Small intestine (tissue), 7 donors: ENCODE measurements at regions not wholly inside any gene's neighbourhood (a gene's known extent, or its start where the extent isn't known, plus 50 kb on each side); places are given as distances from the start of the nearest gene placed in this dataset.

Source experiments
- DNase-seq, 2 donors: peaks; one replicate each; pipeline versions ENCODE4 v3.0.0 to v3.0.0-alpha.2; 2013
- FAIRE-seq: peaks from 2 replicates; lab custom pipeline; 2012; peaks lifted over from hg19 to GRCh38; lab: Jason Lieb, UNC
- H3K27ac ChIP-seq, 3 donors: one replicate each; pipeline ENCODE4 v1.5.1; 2013; ENCODE audit warnings: low read length in 2 of 3, mild to moderate bottlenecking in 2 of 3, control low read depth in 1 of 3, inconsistent platforms in 1 of 3, low read depth in 1 of 3, moderate library complexity in 1 of 3
- H3K27me3 ChIP-seq, 3 donors: one replicate each; pipeline ENCODE4 v1.6.1; 2013; ENCODE audit warnings: low read length in 3 of 3, inconsistent platforms in 1 of 3; ENCODE audit not compliant: control insufficient read depth in 3 of 3, insufficient read depth in 3 of 3
- H3K36me3 ChIP-seq, 3 donors: one replicate each; pipeline ENCODE4 v1.6.1; 2013; ENCODE audit warnings: low read length in 3 of 3, inconsistent platforms in 1 of 3, low read depth in 1 of 3, mild to moderate bottlenecking in 1 of 3, moderate library complexity in 1 of 3; ENCODE audit not compliant: control insufficient read depth in 3 of 3, insufficient read depth in 2 of 3
- H3K4me1 ChIP-seq, 3 donors: one replicate each; pipeline ENCODE4 v1.6.1; 2013; ENCODE audit warnings: low read length in 2 of 3, inconsistent platforms in 1 of 3, low read depth in 1 of 3, mild to moderate bottlenecking in 1 of 3, moderate library complexity in 1 of 3; ENCODE audit not compliant: control insufficient read depth in 3 of 3, insufficient read depth in 2 of 3
- H3K4me3 ChIP-seq, 3 donors: one replicate each; pipeline ENCODE4 v1.5.1; 2013; ENCODE audit warnings: low read length in 3 of 3, control low read depth in 1 of 3, inconsistent platforms in 1 of 3, low read depth in 1 of 3, mild to moderate bottlenecking in 1 of 3, moderate library complexity in 1 of 3
- H3K9me3 ChIP-seq, 2 donors: one replicate each; pipeline ENCODE4 v1.6.1; 2013; ENCODE audit warnings: low read depth in 1 of 2, low read length in 1 of 2; ENCODE audit not compliant: control insufficient read depth in 2 of 2, insufficient read depth in 1 of 2
- WGBS, 3 donors: extraction: QIAGEN DNeasy Blood & Tissue Kit; methylation state at CpG; one replicate each; pipeline ENCODE4 v1.1.7; 2013; 5-methylcytosine and 5-hydroxymethylcytosine counted together
- donor health status: healthy with polysubstance abuse.
- donor health status: control.
- donor health status: control.
- donor health status: Bipolar disorder and iron deficiency.
- donor health status: healthy.

DNA sequence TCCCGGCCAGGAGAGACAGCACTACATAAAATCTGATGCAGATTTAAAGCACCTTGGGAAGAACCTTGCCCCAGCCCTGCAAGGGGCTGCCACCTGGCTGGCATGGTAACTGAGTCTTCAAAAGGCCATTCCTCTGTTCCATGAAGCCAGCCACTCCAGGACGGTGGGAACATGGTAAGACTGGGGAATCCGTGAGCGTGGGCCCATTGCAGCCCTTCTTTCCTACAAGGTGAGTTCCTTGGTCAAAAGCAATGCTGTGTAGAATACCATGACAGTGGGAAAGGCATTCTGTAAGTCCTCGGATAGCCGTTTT, 121.3 kb downstream of the SOX1 start:
- no peaks in the 10 kb centered on the region for H3K9me3 ChIP-seq
- WGBS, 3 donors, result 82 to 92% (median 89%) methylated on average over 6 of the region's 6 CpGs
- no peaks in the 10 kb centered on the region for H3K36me3 ChIP-seq
- H3K4me3 ChIP-seq, result no peak overlapping the region
- H3K4me1 ChIP-seq, result no peaks in the 10 kb centered on the region
- FAIRE-seq (no peak), DNase-seq (no peak)
- H3K27ac ChIP-seq, result no peak overlapping the region
- H3K27me3 ChIP-seq, result no peaks in the 10 kb centered on the region

DNA sequence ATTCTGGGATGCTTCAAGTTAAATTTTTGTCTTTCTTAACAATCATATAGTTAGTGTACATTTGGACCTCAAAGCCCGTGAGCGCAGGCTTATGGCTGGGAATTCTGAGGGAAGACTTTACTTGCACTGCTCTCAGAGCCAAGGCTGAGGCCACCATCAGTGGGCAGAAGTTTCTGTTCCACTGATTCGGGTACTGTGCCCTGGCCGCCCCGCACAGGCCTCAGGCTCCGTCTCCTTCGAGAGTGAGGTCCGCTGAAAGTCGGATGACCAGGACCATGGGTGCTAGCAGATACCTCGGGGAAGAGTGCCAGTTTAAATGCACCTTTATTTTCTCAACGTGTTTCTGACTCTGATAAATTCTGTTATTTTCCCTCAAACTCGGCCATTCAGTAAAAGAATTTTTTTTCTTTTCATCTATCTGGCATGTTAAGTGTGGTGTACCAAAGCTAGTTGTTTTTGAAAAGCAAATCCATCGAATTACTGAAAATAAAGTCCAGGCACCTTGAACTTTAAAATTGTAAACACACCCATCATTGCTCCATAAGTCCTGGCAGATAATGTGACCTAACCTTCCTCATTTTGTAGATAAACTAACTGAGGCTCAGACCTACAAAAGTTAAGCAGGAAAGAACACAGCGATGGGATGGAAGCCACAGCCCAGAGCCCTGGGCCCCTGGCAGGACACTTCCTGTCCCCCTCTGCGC, 126.7 kb downstream of the SOX1 start:
- H3K9me3 ChIP-seq, result no peaks in the 10 kb centered on the region
- no peaks in the 10 kb centered on the region for H3K27me3 ChIP-seq
- DNase-seq (no peak), FAIRE-seq (no peak)
- WGBS, 3 donors, result 78 to 86% (median 81%) methylated on average over 15 of the region's 15 CpGs
- H3K36me3 ChIP-seq, result no peaks in the 10 kb centered on the region
- no peaks in the 10 kb centered on the region for H3K4me1 ChIP-seq
- no peak overlapping the region for H3K27ac ChIP-seq
- H3K4me3 ChIP-seq, result no peak overlapping the region

DNA sequence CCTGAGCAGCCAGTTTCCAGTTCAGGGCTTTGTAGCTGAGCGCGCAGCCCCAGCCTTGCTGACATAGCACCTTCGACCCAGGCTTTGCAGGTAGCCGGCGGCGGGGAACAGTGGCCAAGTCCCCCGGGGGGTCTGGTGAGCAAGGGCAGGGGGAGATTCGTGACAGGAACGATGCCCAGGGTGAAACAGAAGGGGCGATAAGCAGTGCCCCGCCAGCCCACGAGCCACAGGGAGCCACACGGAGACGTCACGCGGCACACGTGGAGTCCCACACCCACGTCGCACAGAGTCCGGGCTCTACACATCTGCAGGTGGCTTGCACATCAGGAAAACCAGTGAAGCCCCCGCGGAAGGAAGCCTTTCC, 127.2 kb downstream of the SOX1 start:
- FAIRE-seq, result no peak
- Histone ChIP-seq H3K36me3 (no peaks in the 10 kb centered on the region), H3K27me3 (no peaks in the 10 kb centered on the region), H3K9me3 (no peaks in the 10 kb centered on the region), H3K27ac (no peak overlapping the region), H3K4me1 (no peaks in the 10 kb centered on the region), H3K4me3 (no peak overlapping the region)
- 88 to 92% (median 91%) methylated on average over 22 of the region's 22 CpGs for WGBS, 3 donors
- DNase-seq, result no peak

DNA sequence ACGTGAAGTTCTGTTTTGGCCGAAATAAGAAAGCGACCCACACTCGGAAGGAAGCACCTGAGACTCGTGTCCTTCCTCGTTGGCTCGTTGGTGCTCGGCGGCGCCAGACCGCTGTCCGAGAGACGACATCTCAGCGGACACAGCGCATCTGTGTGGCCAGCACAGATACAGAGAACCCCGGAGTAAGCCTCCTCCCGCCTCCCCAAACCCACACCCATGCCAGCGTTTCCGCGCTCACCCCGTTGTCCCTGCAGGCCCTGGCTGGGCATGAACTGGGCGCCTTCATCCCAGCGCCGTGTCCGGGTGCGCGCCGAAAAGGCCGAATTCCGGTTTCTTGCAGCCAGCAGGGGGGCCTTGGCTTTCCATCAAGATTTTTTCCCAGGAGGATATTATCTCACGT, 127.6 kb downstream of the SOX1 start:
- Histone ChIP-seq H3K27me3 (no peaks in the 10 kb centered on the region), H3K27ac (no peak overlapping the region), H3K9me3 (no peaks in the 10 kb centered on the region), H3K4me1 (no peaks in the 10 kb centered on the region), H3K4me3 (no peak overlapping the region), H3K36me3 (no peaks in the 10 kb centered on the region)
- 92 to 93% (median 92%) methylated on average over 31 of the region's 31 CpGs for WGBS, 3 donors
- no peak for DNase-seq
- FAIRE-seq, result no peak

DNA sequence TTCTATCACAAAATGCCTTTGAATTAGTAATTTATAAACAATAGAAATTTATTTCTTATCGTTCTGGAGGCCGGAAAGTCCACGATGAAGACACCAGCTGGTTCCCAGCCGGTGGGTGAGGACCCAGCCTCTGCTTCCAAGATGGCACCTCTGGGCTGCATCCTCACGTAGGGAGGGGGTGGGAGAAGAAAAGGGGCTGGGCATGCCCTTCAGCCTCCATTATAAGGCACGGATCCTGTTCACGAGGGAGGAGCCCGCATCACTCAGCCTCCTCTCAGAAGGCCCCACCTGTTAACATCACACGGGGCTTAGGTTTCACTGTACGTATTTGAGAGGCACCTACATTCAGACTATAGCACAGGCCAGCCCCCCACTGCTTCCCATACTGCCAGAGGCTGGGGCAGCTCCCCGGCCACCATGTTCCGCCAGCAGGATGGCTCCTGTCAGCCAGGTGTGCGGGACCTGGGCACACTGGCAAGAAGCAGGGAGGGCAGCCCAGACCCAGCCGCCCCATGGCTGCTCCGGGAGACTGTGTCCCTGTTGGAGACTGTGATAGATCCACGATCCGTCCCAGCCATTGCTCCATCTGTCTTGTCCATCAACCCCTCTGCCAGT, 131.6 kb downstream of the SOX1 start:
- DNase-seq, result no peak

DNA sequence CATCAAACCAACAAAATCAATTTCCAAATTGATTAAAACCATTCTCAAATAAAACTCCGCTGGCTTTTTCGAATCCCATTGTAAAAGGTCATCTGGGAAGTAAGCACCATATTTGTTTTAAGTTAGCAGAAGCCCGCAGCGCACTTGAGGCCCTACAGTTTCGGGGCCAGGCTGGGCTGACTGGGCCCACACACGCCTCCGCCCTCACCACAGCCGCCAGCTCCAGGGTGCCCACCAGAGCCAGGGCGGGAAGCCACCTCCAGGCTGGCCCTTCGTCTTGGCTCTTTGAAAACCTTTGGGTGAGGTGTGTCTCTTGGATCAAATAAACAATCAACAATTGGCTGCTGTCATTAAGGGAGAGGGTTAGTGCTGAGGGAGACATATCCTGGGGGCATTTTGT, 133.3 kb downstream of the SOX1 start:
- Histone ChIP-seq H3K9me3 (no peaks in the 10 kb centered on the region), H3K36me3 (no peaks in the 10 kb centered on the region), H3K4me3 (no peak overlapping the region), H3K27ac (no peak overlapping the region), H3K4me1 (no peaks in the 10 kb centered on the region), H3K27me3 (peaks cover 0 to 18% (median 8%) of the 10 kb centered on the region in 3 donors)
- DNase-seq, result no peak
- 67 to 75% (median 69%) methylated on average over 10 of the region's 10 CpGs for WGBS, 3 donors
- no peak for FAIRE-seq

More for the DNA sequence above, 131.6 kb downstream of the SOX1 start:
- H3K4me1 ChIP-seq, result no peaks in the 10 kb centered on the region
- H3K36me3 ChIP-seq, result no peaks in the 10 kb centered on the region
- WGBS, 3 donors, result 80 to 86% (median 81%) methylated on average over 17 of the region's 17 CpGs
- no peak for FAIRE-seq
- H3K27me3 ChIP-seq, result peaks cover 0 to 4% (median 0%) of the 10 kb centered on the region in 3 donors
- H3K27ac ChIP-seq, result no peak overlapping the region
- no peaks in the 10 kb centered on the region for H3K9me3 ChIP-seq
- H3K4me3 ChIP-seq, result no peak overlapping the region

DNA sequence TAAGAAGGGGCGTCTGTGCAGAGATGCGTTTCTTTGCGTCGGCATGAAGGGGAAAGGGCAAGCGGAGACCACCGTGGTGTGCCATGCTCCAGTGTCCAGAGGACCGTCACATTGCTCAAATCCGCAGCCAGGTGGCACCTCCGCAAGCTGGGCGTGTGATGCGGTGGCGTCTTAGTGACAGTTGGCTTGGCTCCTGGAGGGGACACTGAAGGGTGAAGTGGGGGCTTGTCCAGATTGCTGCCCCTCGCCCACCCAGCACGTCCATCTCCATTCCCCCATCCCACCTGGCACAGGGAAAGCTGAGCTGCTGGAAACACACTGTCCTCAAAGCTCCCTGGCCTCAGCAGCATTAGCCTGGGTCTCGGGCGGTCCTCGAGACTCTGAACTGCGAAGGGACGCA, 135.3 kb downstream of the SOX1 start:
- FAIRE-seq, result no peak
- DNase-seq, result no peak
- Histone ChIP-seq H3K27ac (no peak overlapping the region), H3K9me3 (no peaks in the 10 kb centered on the region), H3K27me3 (peaks cover 0 to 29% (median 13%) of the 10 kb centered on the region in 3 donors), H3K4me1 (no peaks in the 10 kb centered on the region), H3K36me3 (no peaks in the 10 kb centered on the region), H3K4me3 (no peak overlapping the region)
- 85 to 91% (median 85%) methylated on average over 19 of the region's 19 CpGs for WGBS, 3 donors

DNA sequence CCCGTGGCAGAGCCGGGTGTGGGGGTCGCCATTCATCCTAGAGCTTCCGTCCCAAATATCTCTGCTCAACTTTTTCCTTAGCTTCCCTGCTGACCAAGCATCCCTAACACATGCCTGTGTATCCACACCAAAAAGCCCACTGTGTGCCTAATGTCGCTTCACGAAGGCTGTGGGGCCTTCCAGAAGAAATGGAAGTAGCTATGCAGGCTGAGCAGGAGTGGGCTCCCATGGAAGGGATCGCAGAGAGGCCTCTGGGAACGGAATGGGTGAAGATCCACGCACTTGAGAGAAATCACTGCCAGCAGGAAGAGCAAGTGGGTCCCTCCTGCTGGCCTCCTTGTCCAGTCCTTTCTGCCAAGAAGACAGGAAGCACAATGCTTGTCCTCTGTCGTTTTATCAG, 136.0 kb downstream of the SOX1 start:
- Histone ChIP-seq H3K27me3 (peaks cover 0 to 31% (median 13%) of the 10 kb centered on the region in 3 donors), H3K9me3 (no peaks in the 10 kb centered on the region), H3K4me3 (no peak overlapping the region), H3K27ac (no peak overlapping the region), H3K4me1 (no peaks in the 10 kb centered on the region), H3K36me3 (no peaks in the 10 kb centered on the region)
- WGBS, 3 donors, result 71 to 75% (median 71%) methylated on average over 10 of the region's 10 CpGs
- FAIRE-seq (no peak), DNase-seq (no peak)

DNA sequence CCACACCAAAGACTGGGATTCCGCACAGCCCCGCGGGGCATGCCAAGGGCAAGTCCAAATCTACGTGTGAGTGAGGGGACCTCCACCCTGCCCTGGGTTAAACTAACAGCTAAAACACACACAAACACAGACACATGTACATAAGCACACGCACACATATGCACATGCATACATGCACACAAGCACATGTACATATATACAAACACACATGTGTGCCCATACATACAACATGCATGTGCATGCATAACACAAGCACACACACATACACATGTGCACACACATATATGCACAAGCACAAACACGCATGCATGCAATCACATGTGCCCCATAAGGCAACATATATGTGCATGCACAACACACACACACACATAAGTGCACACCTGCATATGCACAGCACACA, 136.7 kb downstream of the SOX1 start:
- no peaks in the 10 kb centered on the region for H3K9me3 ChIP-seq
- DNase-seq (no peak), FAIRE-seq (no peak)
- H3K4me3 ChIP-seq, result no peak overlapping the region
- no peaks in the 10 kb centered on the region for H3K36me3 ChIP-seq
- whole genome bisulfite sequencing, 3 donors, result 87 to 91% (median 88%) methylated on average over 6 of the region's 6 CpGs
- H3K27ac ChIP-seq, result no peak overlapping the region
- H3K27me3 ChIP-seq, result peaks cover 0 to 31% (median 13%) of the 10 kb centered on the region in 3 donors
- no peaks in the 10 kb centered on the region for H3K4me1 ChIP-seq
